ENCODE measurements at regions not wholly inside any gene's neighbourhood (a gene's known extent, or its start where the extent isn't known, plus 50 kb on each side); places are given as distances from the start of the nearest gene placed in this dataset.
"Not testable (repeated sequence)": the region's sequence is repeated elsewhere in the genome, so short reads cannot be mapped to it uniquely, and the experiment has no call there.

DNA sequence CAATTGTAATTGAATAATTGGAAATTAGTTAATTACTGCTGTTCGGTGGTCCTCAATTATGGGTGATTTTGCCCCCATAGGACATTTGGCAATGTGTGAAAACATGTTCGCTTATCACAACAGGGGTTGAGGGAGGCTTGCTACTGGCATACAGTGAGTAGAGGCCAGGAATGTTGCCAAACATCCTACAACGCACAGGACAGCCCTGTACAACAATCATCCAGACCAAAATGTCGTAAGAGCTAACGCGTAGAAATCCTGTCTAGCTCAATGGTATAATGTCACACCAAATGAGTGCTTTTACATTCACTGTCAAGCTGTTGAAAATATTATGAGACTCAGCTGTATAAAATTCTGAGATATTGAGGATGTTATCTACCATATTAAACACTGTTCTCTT, 464.4 kb upstream of the TUSC1 start:
- DNase-seq = no peak

DNA sequence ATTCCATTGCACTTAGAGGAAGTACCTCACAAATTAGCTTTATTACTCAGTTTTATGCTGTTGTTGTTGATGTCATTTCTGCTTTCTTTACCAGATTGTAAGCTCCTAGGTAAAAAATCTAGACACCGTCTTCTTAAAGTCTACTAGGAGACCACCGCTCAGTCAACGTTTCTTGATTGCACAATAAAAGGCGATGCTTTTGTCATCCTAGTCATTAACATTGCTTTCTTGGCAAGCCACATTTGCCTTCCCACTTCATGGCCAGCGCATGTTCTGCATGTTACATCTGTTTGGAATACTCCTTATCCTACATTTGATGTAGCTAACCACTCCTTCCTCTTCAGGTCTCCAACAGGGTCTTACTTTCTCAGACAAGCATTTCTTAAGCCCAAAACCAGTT, 464.0 kb upstream of the TUSC1 start:
- no peak for DNase-seq

DNA sequence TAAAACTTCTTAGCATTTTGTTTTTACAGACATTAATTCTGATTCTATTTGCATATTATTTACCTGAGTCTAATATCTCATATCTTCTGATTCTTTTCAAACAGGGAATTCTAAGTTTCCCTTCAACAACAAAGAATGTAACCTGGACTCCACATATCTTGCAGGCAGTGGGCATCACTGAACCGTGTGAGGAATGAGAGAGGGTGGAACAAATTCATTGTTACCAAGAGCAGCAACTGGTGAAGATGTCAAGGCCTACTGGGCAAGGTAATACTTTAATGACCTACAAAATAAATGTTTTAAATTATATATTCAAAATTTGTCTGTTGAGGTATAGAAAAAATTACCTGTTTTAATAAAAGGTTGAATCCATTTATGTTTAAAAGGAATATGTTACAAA, 455.3 kb upstream of the TUSC1 start:
- DNase-seq = no peak

DNA sequence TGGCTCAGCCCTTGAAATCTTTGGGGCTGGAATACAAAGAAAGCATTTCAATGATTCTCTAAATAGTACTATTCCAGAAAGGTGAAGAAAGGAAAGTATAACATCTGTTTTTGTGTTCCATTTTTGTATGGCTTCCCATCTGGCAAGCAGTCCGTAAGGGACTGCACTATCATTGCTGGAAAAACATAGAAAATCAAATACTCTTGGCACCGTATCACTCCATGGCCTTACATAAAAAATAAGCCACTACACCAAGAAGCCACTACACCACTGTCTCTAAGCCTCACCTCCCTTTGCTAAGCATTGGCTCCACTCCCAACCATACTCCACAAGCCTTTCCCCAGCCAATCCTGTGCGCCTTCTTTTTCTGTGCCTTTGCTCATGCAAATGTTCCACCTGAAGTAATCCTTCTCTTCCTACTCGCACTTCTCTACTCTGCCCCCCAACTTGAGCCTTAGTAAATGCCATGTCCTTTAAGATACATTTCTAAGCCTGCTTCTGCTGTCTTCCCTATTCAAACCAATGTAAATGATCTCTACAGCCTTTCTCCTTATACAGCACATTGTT, 454.6 kb upstream of the TUSC1 start:
- no peak for DNase-seq

DNA sequence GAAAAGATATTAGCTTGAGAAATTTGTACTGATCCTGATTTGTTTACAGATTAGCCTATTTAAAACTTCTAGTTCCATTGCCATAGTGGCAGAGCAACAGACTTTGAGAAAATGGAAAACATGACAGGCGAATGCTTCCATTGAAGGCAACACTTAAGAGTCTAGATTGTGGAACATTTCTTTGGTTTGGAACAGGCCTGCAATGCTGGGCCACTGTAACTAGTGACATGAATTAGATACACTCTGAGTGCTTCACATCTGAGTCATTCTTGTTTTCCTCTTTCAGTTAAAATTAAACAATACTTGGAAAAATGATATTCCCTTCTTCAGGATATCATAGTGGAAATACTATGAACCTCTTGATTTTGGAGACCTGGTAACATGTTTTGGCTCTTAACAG, 453.6 kb upstream of the TUSC1 start:
- no peak for DNase-seq

DNA sequence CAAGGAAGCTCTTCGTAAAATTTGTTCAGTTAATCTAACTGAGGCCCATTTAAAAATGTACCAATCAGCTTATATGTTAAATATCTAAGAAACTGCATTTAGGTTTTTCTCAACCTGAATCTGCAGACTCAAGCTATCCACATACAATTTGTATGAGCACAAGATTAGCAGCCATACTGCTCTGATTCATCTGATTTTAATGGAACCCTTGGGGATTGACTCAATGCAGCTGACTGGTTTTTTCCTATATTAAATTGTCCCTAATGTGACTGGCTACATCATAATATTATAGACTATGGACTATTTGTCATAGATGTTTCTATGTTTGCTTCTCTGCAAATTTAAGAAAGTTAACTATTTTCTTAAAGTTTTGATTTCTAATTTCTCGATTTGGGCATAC, 451.0 kb upstream of the TUSC1 start:
- no peak for DNase-seq

DNA sequence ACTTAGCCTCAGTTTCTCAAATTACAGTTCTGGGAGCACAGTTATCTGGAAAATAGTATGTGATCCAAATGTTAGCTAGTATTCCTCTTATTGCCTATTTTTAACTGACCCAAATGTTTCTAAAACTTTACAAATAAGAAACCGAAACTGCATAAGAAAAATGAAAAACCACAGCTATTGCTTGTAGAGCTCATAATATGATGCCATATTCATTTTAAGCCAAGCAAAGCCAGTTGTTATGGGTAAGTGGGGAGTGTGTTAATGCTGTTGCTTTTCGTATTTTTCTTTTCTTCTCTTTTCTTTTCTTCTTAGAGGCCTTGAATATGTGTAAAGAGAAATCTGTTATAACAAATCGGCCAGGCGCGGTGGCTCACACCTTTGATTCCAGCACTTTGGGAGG, 447.4 kb upstream of the TUSC1 start:
- no peak for DNase-seq

DNA sequence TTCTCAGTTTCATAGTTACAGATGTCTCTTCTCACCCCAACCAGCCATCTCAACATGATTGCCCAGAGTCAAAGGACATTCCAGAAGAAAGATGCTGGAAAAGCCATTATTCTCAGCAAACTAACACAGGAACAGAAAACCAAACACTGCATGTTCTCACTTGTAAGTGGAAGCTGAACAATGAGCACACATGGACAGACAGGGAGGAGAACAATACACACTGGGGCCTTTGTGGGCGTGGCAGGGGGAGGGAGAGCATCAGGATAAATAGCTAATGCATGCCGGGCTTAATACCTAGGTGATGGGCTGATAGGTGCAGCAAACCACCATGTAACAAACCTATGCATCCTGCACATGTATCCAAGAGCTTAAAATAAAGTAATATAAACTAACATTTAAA, 437.8 kb upstream of the TUSC1 start:
- DNase-seq = not testable (repeated sequence)

DNA sequence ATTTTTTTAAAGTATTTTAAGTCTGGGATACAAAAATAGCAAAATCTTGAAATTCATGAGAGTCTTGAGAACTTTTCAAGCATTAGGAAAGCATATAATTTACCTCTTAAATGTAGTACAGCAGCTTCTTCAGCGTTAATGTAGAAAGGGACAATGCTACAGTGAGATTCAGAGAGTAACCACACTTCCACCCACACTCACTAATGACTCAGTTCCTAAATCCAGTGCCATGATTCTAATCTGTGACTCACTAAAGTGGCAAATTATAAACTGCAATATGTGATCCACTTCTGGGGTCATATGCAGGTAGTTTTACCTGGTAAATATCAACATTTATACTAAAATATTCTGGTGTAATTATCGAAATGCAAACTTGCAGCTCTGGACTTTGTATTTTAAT, 434.5 kb upstream of the TUSC1 start:
- no peak for DNase-seq

DNA sequence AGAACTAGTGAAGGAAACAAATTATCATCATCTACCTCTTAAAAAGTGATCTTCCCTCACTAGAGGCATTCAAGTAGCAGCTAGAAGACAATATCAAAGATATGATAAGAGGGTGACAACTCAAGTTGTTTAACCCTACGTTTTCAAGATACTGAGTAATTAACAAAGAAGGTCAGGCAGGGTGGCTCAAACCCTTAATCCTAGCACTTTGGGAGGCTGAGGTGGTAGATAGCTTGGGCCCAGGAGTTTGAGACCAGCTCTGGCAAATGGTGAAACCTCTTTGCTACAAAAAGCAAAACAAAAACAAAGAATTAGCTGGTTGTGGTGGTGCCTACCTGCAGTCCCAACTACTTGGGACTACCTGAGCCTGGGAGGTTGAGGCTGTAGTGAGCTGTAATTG, 408.2 kb upstream of the TUSC1 start:
- DNase-seq = no peak

DNA sequence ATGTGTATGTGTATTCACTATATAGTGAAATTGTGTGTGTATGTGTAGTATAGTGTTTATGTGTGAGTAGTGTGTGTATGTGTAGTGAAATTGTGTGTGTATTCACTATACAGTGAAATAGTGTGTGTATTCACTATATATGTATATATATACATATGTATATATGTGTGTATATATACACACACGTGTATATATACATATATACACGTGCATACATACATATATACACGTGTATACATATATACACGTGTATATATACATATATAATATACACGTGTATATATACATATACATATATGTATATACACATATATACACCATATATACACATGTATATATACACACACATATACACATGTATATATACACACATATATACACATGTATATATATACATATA, 403.6 kb upstream of the TUSC1 start:
- no peak for DNase-seq

DNA sequence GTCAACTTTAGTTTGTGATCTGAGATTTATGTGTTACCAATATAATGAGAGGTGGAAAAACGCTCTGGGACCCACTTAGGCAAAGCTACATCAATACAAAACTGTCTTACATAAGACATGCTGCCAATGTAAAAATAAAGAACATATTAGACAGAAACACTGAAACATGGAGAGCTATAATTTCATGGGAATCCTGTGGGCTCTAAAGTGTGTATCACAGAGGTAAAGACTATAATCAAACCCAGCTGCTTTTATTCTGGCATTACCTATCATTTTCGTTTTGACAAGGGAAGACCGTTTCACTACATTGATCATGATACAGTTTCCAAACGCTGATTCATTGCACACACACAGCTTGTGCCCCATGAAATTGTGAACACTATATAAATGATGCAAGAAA, 400.5 kb upstream of the TUSC1 start:
- no peak for DNase-seq

DNA sequence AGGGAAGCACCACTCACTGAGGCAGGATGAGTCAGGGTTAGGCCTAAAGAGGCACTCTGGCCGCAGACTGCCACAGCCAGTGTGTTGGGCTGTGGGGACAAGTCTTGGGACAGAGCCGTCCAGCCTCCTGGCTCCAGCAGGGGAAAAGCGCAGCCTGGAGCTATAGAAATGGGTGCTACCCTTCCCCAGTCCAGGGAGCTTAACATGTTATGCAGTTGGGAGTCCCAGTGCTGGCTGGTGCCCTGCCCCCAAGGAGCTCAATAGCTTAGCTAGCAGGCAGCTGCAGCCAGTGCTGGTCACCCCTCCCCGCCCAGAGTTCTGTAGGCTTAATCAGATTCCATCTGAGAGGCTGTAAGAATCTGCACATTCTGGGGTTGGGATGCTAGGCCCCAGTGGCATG, 399.6 kb upstream of the TUSC1 start:
- DNase-seq = no peak

DNA sequence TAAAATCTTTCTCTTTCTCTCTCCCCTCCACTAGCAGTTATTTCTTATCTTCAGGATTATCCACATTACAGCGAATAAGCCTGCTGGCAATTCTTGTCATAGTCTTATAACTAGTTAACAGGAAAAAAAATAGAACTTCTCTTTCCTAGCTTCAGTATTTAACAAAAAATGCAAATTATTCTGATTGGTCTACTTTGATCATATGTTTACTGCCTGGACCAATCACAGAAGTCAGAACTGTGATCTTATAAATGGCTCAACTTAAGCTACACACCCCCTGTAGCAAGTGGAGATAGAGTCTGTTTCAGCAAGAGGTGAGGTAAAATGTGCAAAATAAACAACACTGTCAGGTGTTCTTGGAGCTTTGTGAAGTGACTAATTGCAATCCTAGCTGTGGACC, 389.4 kb upstream of the TUSC1 start:
- no peak for DNase-seq

DNA sequence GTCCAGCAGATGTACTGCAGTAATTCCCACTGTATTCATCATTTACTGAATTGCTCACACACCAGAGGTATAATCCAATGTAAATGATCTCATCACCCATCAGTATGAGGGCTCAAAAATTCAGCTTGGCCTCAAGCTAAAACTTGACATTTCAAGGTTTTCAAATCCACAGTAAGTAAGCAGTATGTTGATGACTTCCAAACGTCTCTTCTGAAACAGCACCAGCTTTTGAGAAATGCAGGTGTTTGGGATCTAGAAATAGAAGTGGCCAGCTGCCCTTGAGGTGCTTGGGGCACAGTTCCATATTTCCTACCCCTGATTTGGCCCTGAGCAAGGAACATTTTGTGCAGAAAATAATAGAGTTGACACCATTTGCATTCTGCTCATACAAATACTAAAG, 388.0 kb upstream of the TUSC1 start:
- DNase-seq = no peak

DNA sequence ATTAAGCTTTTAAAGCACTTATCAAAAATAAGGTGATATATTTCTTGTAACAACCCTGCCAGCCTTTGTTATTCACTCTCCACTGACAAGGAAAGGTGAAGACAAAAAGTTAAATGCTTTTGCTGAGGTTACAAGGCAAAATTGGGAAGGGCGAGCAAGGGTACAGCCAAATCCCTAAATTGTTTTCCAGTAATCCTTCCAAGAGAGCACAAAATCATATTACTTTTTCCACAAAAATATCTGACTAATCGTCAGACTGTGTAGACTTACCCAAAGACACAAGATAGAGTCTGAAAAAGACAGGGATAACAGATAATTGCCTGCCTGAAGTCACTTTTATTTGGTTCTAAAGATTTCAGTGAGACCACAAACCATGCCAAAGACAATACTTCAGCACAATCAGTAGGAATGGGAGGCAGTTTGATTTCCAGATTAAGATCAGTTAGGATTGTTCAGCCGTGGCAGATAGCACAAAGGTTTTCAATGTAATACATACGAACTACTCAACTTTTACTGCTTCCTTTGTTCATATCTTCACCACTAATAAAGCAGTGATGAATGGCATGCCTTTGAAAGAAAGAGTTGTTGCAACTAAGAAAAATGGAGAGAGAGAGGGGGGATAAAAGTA, 383.8 kb upstream of the TUSC1 start:
- no peak for DNase-seq

DNA sequence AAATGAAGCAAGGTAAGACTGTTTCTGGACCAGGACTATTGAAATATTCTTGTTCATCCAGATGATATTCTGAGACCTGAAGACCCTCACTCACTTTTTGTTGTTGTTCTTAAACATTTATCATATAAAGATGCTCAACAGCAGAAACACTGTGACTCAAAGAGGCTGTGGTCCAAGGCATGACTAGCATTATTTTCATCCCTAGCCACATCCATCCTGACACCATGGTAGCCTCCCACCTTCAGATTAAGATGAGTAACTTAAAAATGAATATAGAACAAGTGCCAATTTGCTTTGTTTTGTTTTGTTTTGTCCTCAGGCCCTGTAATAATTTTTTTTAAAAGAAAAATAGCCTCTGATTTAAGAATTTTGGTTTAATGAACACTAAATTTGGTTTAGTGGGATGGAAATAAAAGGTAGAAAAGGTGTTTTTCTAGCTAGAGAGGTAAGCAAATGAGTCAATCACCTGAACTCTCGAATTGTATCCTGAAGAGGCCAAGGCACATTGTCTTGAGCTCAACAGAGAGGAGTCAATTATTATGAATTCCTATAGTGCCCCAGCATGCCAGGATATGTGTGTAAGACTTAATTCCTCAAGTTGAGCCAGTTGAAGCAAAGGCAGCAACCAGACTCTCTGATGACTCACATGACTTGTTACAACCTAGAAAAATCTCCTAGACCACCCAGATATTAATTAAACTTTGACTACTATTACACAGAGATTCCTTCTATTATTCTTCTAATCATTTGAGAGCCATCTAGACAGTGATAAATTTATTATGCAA, 380.1 kb upstream of the TUSC1 start:
- DNase-seq = no peak

DNA sequence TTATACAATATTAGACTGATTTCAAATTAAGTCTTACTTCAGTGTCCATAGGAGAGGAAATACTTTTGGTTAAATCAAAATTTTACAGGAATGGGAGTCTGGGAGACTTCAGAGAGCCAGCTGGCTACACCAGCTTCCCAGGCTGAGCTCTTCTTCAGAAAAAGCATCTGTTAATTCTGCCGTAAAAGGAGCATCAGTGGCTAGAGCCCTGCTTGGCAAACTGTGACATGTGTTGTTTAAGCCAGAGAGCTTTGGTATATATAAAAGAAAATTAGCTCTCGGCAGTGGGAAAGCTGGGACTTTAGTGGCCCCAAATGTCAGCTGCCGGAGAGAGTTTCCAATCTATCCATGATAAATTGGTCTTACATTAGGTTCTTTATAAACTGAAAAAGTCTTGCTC, 378.8 kb upstream of the TUSC1 start:
- no peak for DNase-seq

DNA sequence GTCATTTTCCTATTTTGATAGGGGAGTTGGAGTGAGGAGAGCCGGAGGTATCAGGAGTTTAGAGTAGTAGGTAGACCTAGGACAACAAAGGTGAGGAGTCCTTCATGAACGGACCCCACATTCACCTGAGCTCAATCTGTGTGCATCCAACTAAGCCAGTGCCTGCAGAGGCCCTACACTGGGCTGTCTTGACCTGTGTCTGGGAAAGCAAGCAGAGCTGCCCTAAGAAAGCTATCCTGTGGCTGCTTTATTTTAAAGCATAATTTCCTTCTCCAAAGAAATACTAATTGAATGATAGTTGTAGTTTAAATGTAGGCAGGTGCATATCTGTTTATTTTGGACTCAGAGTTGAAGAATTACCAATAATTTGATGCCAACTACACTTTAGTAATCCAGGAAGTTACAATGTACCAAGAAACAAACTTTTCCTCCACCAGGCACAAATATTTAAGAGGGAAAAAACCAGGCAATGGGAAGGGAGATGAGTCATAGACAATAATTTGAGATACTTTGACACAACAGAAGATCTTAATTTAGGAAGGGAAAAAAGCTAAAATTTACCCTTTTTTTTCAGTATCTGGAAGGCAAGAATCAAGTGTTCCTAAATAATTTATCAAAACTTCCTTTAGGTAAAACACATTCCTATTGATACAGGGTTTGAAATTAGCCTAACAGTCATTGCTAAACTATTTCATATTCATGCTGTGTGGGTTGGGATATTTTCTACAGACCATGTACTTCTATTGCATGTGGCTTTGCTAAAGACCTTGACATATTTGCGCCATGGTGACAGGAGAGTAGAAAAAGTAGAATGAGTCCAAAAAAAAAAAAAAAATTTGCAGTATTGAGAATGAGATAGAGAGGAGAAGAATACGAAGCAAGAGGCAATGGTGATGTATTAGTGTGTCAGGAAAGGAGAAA, 376.6 kb upstream of the TUSC1 start:
- DNase-seq = no peak

DNA sequence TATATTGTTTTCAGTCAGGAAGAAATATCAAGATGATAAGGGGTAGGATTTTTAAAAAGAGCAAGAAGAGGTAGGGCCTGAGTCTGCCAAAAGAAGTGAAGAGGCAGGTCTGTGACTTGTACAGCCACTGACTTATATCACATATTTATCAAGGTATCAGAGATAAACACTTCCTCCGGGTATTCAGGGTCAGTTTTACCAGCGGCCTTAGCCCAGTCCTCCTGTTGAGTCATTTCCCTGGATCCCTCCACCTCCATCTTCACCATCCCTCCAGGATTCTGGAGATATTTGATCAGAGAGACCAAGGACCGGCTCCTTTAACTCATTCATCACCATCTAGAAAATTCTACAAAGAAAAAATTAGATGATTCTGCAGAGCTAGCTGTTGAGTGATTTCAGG, 375.7 kb upstream of the TUSC1 start:
- DNase-seq = no peak

DNA sequence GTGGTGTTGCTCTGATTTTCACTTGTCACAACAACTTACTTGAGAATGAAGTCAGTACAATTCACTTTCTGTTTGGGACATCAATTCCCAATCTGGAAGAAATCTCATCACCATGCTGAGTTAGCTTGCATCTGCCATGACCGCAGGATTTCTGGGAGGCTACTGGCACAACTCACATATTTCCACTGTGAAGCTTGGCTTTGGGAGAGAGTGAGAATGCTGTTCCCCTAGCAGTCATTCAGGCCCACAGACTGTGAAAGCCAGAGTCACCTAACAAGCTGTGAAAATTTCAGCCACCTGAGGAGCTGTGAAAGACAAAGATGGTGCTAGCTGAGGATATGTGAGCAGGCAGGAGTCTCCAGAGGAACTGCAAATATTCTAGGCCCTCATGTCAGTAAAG, 365.2 kb upstream of the TUSC1 start:
- no peak for DNase-seq

DNA sequence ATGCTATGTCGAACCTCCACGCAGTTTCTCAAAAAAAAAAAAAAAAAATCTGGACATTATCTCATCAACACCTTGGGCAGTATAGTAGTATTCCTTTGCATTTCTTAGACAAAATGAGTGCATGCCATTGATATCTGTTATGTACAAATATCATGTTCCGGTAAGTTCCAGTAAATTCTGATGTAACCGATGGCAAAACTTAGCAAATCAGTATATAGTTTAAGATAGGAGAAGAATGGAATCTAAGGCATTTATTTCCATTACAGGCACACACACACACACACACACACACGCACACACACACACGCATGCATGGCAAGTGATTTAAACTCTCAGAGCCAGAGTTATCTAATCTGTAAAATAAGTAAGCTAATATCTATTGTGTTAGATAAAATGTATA, 356.5 kb upstream of the TUSC1 start:
- no peak for DNase-seq

DNA sequence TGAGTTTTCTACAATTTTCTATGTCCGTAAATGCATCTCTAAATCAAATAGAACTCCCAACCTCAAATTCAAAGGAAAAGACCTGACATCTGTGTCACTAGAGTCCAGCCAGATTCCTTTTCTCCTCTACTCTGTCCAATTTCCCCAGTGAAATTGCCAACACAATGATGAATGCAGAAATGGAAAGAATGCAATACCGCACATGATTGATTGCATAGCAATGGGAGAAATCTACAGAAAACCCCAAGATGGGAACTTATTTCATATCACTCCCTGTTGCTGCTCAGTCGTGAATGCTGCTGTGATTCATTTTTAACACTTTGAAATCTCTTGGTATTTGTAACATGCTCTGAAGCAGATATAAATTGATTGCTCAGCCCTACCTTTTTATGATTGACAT, 355.1 kb upstream of the TUSC1 start:
- no peak for DNase-seq

Measured in DMS53 (cell line).